ENCODE measurements at regions not wholly inside any gene's neighbourhood (a gene's known extent, or its start where the extent isn't known, plus 50 kb on each side); places are given as distances from the start of the nearest gene placed in this dataset.
"Not testable (repeated sequence)": the region's sequence is repeated elsewhere in the genome, so short reads cannot be mapped to it uniquely, and the experiment has no call there.

GRCh38 chr14:28820677-28821076, 54.1 kb downstream of the FOXG1 start:
- DNase-seq: no peak

- no peak for DNase-seq
Observed at GRCh38 chr14:28821993-28822392, 55.4 kb downstream of the FOXG1 start.

- DNase-seq: no peak
Observed at GRCh38 chr14:28823245-28823644, 56.7 kb downstream of the FOXG1 start.

GRCh38 chr14:28830115-28830534, 63.5 kb downstream of the FOXG1 start:
- DNase-seq: no peak

GRCh38 chr14:28831126-28831525, 64.5 kb downstream of the FOXG1 start:
- DNase-seq: no peak

- not testable (repeated sequence) for DNase-seq
Observed at GRCh38 chr14:28842569-28842968, 76.0 kb downstream of the FOXG1 start.

GRCh38 chr14:28867571-28867970, 101.0 kb downstream of the FOXG1 start:
- DNase-seq: no peak

GRCh38 chr14:28870033-28870564, 103.5 kb downstream of the FOXG1 start:
- no peak for DNase-seq

GRCh38 chr14:28875934-28876571, 109.5 kb downstream of the FOXG1 start:
- no peak for DNase-seq

GRCh38 chr14:28876572-28876945, 110.0 kb downstream of the FOXG1 start:
- DNase-seq: no peak

- DNase-seq: no peak
Observed at GRCh38 chr14:28877923-28878322, 111.3 kb downstream of the FOXG1 start.

GRCh38 chr14:28879573-28879996, 113.0 kb downstream of the FOXG1 start:
- no peak for DNase-seq

- DNase-seq: no peak
Observed at GRCh38 chr14:28886940-28887339, 120.4 kb downstream of the FOXG1 start.

GRCh38 chr14:28895389-28895788, 128.8 kb downstream of the FOXG1 start:
- no peak for DNase-seq

- DNase-seq: no peak
Observed at GRCh38 chr14:28896337-28896736, 129.8 kb downstream of the FOXG1 start.

GRCh38 chr14:28901631-28902030, 135.0 kb downstream of the FOXG1 start:
- no peak for DNase-seq

GRCh38 chr14:28902930-28903329, 136.3 kb downstream of the FOXG1 start:
- DNase-seq: no peak

- DNase-seq: no peak
Observed at GRCh38 chr14:28911521-28911920, 144.9 kb downstream of the FOXG1 start.

- DNase-seq: no peak
Observed at GRCh38 chr14:28913056-28913455, 146.5 kb downstream of the FOXG1 start.

- DNase-seq: no peak
Observed at GRCh38 chr14:28926122-28926521, 159.5 kb downstream of the FOXG1 start.

- no peak for DNase-seq
Observed at GRCh38 chr14:28931999-28932398, 165.4 kb downstream of the FOXG1 start.

- no peak for DNase-seq
Observed at GRCh38 chr14:28936601-28937000, 170.0 kb downstream of the FOXG1 start.

GRCh38 chr14:28941758-28942157, 175.2 kb downstream of the FOXG1 start:
- no peak for DNase-seq

GRCh38 chr14:28944605-28945004, 178.0 kb downstream of the FOXG1 start:
- no peak for DNase-seq

- DNase-seq: no peak
Observed at GRCh38 chr14:28946267-28946666, 179.7 kb downstream of the FOXG1 start.

Data from NCI-H526 treated with DMSO at 0.1 percent for 48 hours (cell line).